Activated CD4-positive, CD25-positive, alpha-beta regulatory T cell (primary cell): ENCODE measurements at regions not wholly inside any gene's neighbourhood (a gene's known extent, or its start where the extent isn't known, plus 50 kb on each side); places are given as distances from the start of the nearest gene placed in this dataset.

Experiments
- DNase-seq, 4 experiments: peaks; one replicate each; lab custom pipeline; 2025; lab: John Stamatoyannopoulos, UW

- DNase-seq: no peak
Observed at GRCh38 chr2:134080386-134081089, 173.3 kb upstream of the MGAT5 start.

GRCh38 chr2:134081238-134081938 lies 172.5 kb upstream of the MGAT5 start:
- no peak for DNase-seq

- no peak for DNase-seq
Observed at GRCh38 chr2:134083548-134083947, 170.3 kb upstream of the MGAT5 start.

GRCh38 chr2:134086594-134087219 lies 167.2 kb upstream of the MGAT5 start:
- no peak for DNase-seq

- no peak for DNase-seq
Observed at GRCh38 chr2:134087371-134087921, 166.4 kb upstream of the MGAT5 start.

- no peak for DNase-seq
Observed at GRCh38 chr2:134089454-134089853, 164.4 kb upstream of the MGAT5 start.

- DNase-seq: no peak
Observed at GRCh38 chr2:134097740-134098139, 156.1 kb upstream of the MGAT5 start.

GRCh38 chr2:134098321-134098720 lies 155.6 kb upstream of the MGAT5 start:
- no peak for DNase-seq

- DNase-seq: no peak
Observed at GRCh38 chr2:134099273-134099672, 154.6 kb upstream of the MGAT5 start.

GRCh38 chr2:134103196-134103595 lies 150.7 kb upstream of the MGAT5 start:
- no peak for DNase-seq

- no peak for DNase-seq
Observed at GRCh38 chr2:134104754-134105153, 149.1 kb upstream of the MGAT5 start.

- no peak for DNase-seq
Observed at GRCh38 chr2:134107402-134107801, 146.5 kb upstream of the MGAT5 start.

GRCh38 chr2:134108113-134108512 lies 145.8 kb upstream of the MGAT5 start:
- no peak for DNase-seq

GRCh38 chr2:134109246-134109645 lies 144.6 kb upstream of the MGAT5 start:
- no peak for DNase-seq

- no peak for DNase-seq
Observed at GRCh38 chr2:134109725-134110124, 144.1 kb upstream of the MGAT5 start.

GRCh38 chr2:134110532-134110931 lies 143.3 kb upstream of the MGAT5 start:
- DNase-seq: no peak

GRCh38 chr2:134117676-134118075 lies 136.2 kb upstream of the MGAT5 start:
- no peak for DNase-seq

- peak; percentile 52 to 73 (median 67) for DNase-seq
Observed at GRCh38 chr2:134118279-134119116, 135.4 kb upstream of the MGAT5 start.

- no peak for DNase-seq
Observed at GRCh38 chr2:134119117-134119712, 134.7 kb upstream of the MGAT5 start.

- peak; percentile 49 to 70 (median 58) for DNase-seq
Observed at GRCh38 chr2:134119713-134120405, 134.0 kb upstream of the MGAT5 start.

GRCh38 chr2:134120406-134120732 lies 133.5 kb upstream of the MGAT5 start:
- DNase-seq: no peak
